DMS153 (cell line): ENCODE measurements at regions not wholly inside any gene's neighbourhood (a gene's known extent, or its start where the extent isn't known, plus 50 kb on each side); places are given as distances from the start of the nearest gene placed in this dataset.
"Not testable (repeated sequence)": the region's sequence is repeated elsewhere in the genome, so short reads cannot be mapped to it uniquely, and the experiment has no call there.

Source experiments
- DNase-seq: peaks from one replicate; lab custom pipeline; 2025; lab: John Stamatoyannopoulos, UW

DNA sequence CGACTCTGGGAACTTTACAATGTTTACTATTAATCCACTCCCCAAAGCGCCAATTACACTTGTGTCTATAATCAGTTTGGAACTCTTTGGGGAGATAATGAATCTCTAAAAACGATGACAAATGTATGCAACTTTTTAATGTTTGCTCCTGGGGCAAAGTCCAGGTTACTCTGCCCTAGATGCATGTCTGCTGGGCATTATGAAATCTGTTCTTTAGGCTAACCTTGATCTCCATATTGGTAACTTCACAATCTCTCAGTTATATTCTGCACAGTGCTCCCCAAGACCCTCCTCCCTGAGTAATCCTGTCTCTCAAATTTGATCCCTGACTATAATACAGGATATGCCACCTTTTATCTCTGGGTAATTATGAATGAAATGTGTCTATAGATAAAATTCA, 152.2 kb upstream of the TRPM3 start:
- no peak for DNase-seq

DNA sequence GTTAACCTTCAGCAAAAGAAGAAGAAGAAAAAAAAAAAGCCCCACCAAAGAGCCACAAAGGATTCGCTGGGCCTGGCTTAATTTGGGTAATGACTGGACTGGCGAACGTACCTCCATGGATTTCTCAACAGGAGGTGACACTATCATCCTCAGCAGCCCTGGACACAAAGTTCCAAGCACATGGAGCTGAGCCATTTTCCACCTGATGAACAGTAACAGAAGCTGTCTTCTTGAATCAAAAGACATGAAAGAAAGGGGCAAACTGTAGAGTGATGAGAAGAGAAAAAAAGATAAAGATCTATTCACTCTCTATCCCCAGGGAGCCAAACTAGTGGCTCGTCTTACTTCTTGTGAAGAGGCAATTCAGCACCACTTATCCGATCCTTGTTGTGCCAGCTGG, 150.2 kb upstream of the TRPM3 start:
- DNase-seq, result no peak

DNA sequence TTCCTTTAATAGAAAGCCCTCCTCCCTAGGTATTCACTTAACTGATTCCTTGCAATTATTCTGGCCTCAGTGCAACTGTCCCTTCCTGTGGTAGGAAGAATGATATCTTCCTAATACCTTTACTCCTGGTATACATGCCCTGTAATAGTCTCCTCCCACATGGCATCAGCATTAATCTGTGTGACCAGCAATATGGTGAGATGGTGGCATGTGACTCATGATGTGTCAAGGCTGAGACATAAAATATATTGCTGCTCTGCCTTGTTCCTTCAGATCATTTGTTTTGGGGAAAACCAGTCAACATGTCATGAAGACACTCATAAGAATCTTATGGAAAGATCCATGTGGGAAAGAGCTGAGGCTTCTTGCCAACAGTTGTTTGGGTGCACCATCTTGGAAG, 149.1 kb upstream of the TRPM3 start:
- no peak for DNase-seq

GRCh38 chr9:71269859-71270258, 148.4 kb upstream of the TRPM3 start:
- DNase-seq, result no peak

GRCh38 chr9:71268871-71269635, 147.6 kb upstream of the TRPM3 start:
- DNase-seq, result no peak

DNA sequence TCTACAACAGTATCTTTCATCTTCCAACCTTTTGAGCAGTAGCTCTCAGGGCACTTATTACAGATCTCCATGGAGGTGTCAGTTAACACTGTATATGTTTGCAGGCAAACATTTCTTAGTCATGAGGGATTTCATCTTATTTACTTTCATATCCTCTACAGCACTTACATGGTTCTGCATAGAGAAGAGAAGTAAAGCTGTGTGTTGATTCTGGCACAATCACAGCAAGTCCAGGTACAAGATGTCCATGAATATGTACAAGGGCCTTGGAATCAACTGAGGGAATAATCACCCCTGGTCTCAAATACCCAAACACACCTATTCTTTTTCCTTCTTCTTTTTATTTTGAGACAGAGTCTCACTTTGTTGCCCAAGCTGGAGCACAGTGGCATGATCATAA, 142.0 kb upstream of the TRPM3 start:
- DNase-seq, result no peak

GRCh38 chr9:71260419-71260818, 139.0 kb upstream of the TRPM3 start:
- not testable (repeated sequence) for DNase-seq

- no peak for DNase-seq
Observed at GRCh38 chr9:71254592-71255277, 133.3 kb upstream of the TRPM3 start.

DNA sequence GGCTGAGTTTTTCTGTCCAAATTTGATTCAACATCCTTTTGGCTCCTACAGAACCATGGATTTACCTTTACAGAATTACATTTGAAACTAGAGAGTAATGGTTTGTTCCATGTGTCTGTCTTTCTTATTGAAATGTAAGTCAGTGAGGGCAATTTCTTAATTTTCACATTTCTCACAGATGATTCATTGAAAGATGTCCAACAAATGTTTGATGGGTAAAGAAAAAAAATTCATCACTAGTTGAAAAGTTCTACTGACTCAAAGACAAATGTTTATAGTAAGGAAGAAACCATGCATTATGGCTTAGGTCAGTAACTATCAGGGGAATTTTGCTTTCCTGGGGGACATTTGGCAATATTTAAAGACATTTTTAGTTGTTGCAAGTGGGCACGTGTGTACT, 131.6 kb upstream of the TRPM3 start:
- no peak for DNase-seq

GRCh38 chr9:71250581-71250980, 129.2 kb upstream of the TRPM3 start:
- DNase-seq, result no peak

DNA sequence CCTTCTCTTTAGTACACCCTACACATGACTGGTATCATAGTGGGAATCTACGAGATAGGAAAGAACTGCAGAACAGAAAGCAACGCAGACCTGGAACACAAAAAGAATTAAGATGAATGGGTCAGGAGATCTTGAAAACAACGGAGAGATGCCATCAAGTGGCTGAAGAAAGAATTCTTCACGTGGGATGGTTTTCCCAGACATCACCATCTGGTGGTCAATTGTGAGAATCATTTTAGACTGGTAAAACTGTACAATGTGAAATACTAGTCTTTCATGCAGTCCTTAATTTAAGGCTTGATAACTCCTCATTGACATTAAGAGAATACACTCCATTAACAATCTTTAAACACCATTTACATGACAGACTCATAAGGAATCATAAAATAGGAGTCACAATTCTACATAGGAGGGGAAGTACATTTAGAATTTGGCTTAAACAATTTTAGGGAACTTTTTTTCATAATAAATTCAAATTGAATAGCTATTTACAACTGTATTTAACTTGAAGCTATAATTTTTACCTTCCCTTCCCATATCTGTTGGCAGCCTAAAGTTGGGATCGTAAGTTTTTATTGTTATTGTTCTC, 128.4 kb upstream of the TRPM3 start:
- no peak for DNase-seq

GRCh38 chr9:71245651-71246050, 124.2 kb upstream of the TRPM3 start:
- DNase-seq, result no peak

- DNase-seq, result no peak
Observed at GRCh38 chr9:71243951-71244350, 122.5 kb upstream of the TRPM3 start.

- DNase-seq, result no peak
Observed at GRCh38 chr9:71242081-71242480, 120.7 kb upstream of the TRPM3 start.

- no peak for DNase-seq
Observed at GRCh38 chr9:71237051-71237450, 115.6 kb upstream of the TRPM3 start.

DNA sequence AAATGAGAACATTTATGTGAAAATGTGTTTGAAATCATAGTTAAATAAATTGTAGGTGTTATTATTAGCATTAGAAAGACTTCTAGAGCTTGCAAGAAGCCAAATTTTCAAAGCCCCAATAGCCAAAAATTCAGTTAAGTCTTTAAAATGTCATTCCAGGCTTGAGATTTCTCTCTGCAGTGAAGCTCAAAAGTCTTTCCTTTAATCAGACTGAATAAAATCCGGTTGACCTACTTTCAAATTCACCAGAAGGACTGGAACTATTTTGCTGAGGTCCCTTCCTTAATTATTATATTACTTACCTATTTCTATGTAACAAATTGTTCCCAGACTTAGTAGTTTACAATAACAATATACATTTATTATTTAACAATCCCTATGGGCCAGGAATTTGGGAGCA, 112.2 kb upstream of the TRPM3 start:
- no peak for DNase-seq

- DNase-seq, result no peak
Observed at GRCh38 chr9:71223953-71224538, 102.6 kb upstream of the TRPM3 start.

GRCh38 chr9:71218774-71219173, 97.4 kb upstream of the TRPM3 start:
- DNase-seq, result no peak

GRCh38 chr9:71213633-71214032, 92.2 kb upstream of the TRPM3 start:
- DNase-seq, result no peak

DNA sequence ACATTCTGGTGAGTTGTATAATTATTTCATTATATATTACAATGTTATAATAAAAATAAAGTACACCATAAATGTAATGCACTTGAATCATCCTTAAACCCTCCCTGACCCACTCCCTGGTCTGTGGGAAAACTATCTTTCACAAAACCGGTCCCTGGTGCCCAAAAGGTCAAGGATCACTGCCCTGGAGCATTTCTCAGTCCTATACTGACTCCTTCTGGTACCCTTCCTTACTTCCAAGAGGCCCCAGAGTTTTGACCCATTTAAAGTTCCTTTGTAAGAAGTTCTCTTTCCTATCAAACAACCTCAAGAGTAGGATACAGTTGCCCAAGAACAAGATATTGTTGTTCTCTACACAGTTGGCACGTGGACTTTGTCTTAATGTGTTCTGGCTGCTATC, 88.9 kb upstream of the TRPM3 start:
- DNase-seq, result no peak

DNA sequence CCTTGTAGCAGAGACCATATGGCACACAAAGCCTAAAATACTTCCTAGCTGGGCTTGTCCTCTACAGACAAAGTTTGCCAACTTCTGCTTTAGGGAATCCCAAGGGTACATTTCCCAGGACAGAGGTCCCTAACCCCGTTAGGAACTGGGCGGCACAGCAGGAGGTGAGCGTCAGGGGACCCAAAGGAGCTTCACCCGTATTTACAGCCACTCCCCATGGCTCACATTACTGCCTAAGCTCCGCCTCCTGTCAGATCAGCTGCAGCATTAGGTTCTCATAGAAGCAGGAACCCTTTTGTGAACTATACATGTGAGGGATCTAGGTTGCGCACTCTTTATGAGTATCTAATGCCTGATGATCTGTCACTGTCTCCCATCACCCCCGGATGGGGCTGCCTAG, 88.5 kb upstream of the TRPM3 start:
- DNase-seq, result no peak

DNA sequence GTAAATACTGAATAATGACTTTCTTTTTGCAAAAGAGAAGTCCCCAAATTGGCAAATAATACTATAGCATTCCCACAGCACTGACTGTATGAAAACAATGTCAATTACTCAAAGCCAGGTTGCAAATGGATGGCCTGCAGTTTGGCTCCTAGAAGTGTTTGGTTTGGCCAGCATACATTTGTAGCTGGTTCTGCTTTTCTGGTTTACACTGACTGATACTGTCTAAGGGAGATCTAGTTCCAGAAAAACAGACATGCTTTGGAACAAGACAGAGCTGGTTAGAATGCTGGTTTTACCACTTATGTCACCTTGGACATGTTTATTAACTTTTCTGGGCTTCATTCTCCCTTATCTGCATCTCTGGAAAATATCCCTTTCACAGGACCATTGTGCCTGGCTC, 81.5 kb upstream of the TRPM3 start:
- DNase-seq, result no peak

GRCh38 chr9:71191708-71192107, 70.3 kb upstream of the TRPM3 start:
- no peak for DNase-seq
